GM12878 (cell line): ENCODE measurements at regions not wholly inside any gene's neighbourhood (a gene's known extent, or its start where the extent isn't known, plus 50 kb on each side); places are given as distances from the start of the nearest gene placed in this dataset.

Source experiments
- ATAC-seq: fragments of 200-7000 bp; cut with Tn5 transposase; 3 replicates; pipeline ENCODE4 v1.9.1; 2020; ENCODE audit warnings: mild to moderate bottlenecking, moderate library complexity
- BruUV-seq: library from RNA; stranded (reverse); fragments of 400-500 nt; replicated peaks from 2 replicates; lab custom pipeline; 2021; lab: Mats Ljungman, UMichigan
- CTCF ChIA-PET: fragments of 300-600 bp; sonication (Branson Sonifier 250); formaldehyde crosslinking; extraction: SDS; loops from one replicate; lab custom pipeline; 2021; ENCODE audit warnings: inconsistent platforms; lab: Yijun Ruan, JAX
- POLR2A ChIA-PET: fragments of 350-600 bp; formaldehyde crosslinking; extraction: SDS; loops from one replicate; lab custom pipeline; 2021; ENCODE audit warnings: inconsistent platforms; lab: Charles Lee
- RAD21 ChIA-PET: fragments of 300-600 bp; sonication (Branson Sonifier 250); formaldehyde crosslinking; loops from one replicate; lab custom pipeline; 2023; ENCODE audit warnings: antibody characterized with exemption; ENCODE audit not compliant: unreplicated experiment; lab: Charles Lee
- SMC1A ChIA-PET: fragments of 300-600 bp; sonication (Branson Sonifier 250); formaldehyde crosslinking; loops from one replicate; lab custom pipeline; 2023; ENCODE audit not compliant: unreplicated experiment, uncharacterized antibody; lab: Charles Lee
- DNase-seq: peaks from one replicate; pipeline ENCODE4 v3.0.0-alpha.2; 2011; ENCODE audit warnings: low read depth, low spot score
- FAIRE-seq: peaks from 3 replicates; lab custom pipeline; 2011; peaks lifted over from hg19 to GRCh38; lab: Jason Lieb, UNC
- H2AFZ ChIP-seq: 2 replicates; pipeline ENCODE4 v1.6.0; 2011; ENCODE audit warnings: low read depth, low read length, control low read depth; ENCODE audit not compliant: control insufficient read depth
- H3K27ac ChIP-seq: 2 replicates; pipeline ENCODE4 v1.5.1; 2011; ENCODE audit warnings: control low read depth; ENCODE audit not compliant: control insufficient read depth, insufficient read depth
- H3K27me3 ChIP-seq, 2 experiments: replicated peaks in 1 of 2; 2 replicates each; pipeline versions ENCODE4 v1.6.0 to v1.6.1; 2011; ENCODE audit warnings: low read length in 1 of 2; ENCODE audit not compliant: control insufficient read depth in 2 of 2, insufficient read depth in 2 of 2
- H3K36me3 ChIP-seq, 2 experiments: 2 replicates each; pipeline ENCODE4 v1.5.1; 2011; ENCODE audit warnings: low read length in 1 of 2; ENCODE audit not compliant: control insufficient read depth in 2 of 2, insufficient read depth in 2 of 2
- H3K4me1 ChIP-seq: 2 replicates; pipeline ENCODE4 v1.6.1; 2011; ENCODE audit warnings: mild to moderate bottlenecking, low read length, moderate library complexity, mixed read lengths; ENCODE audit not compliant: control insufficient read depth, insufficient read depth
- H3K4me2 ChIP-seq: 2 replicates; pipeline ENCODE4 v1.6.0; 2011; ENCODE audit warnings: control low read depth; ENCODE audit not compliant: control insufficient read depth, insufficient read depth
- H3K4me3 ChIP-seq: fragments of 200-600 bp; sonication (generic); 2 replicates; pipeline ENCODE4 v1.5.1; 2016
- H3K79me2 ChIP-seq: 2 replicates; pipeline ENCODE4 v1.6.0; 2011; ENCODE audit warnings: low read length; ENCODE audit not compliant: control insufficient read depth, insufficient read depth
- H3K9ac ChIP-seq: 2 replicates; pipeline ENCODE4 v1.8.0; 2011; ENCODE audit warnings: low read length, control low read depth, mixed read lengths; ENCODE audit not compliant: control insufficient read depth, insufficient read depth
- H3K9me3 ChIP-seq: replicated peaks from 3 replicates; pipeline ENCODE4 v1.5.1; 2011; ENCODE audit warnings: mild to moderate bottlenecking, low read length; ENCODE audit not compliant: control insufficient read depth, insufficient read depth
- H4K20me1 ChIP-seq: 2 replicates; pipeline ENCODE4 v1.6.0; 2011; ENCODE audit not compliant: control insufficient read depth, insufficient read depth
- ASH2L ChIP-seq: fragments of 300-600, 200-600 bp; sonication (generic); IDR thresholded peaks from 2 replicates; pipeline ENCODE4 v1.6.1; 2017; ENCODE audit warnings: low read depth, mild to moderate bottlenecking, borderline replicate concordance
- BCL3 ChIP-seq: IDR thresholded peaks from 2 replicates; pipeline ENCODE4 v1.6.1; 2011; ENCODE audit warnings: borderline replicate concordance, low read depth, mild to moderate bottlenecking, moderate library complexity, low read length; ENCODE audit not compliant: insufficient read depth, poor library complexity, severe bottlenecking
- BCLAF1 ChIP-seq: fragments of 450-650 bp; IDR thresholded peaks from 2 replicates; pipeline ENCODE4 v1.6.1; 2017; ENCODE audit warnings: antibody characterized with exemption, mild to moderate bottlenecking, moderate library complexity
- CBX3 ChIP-seq: fragments of 200-600 bp; sonication (generic); IDR thresholded peaks from 2 replicates; pipeline ENCODE4 v1.6.1; 2016; ENCODE audit warnings: low read depth, borderline replicate concordance
- CREM ChIP-seq: IDR thresholded peaks from 2 replicates; pipeline ENCODE4 v1.6.1; 2014; ENCODE audit warnings: antibody characterized with exemption, low read depth
- JUND ChIP-seq: IDR thresholded peaks from 2 replicates; pipeline ENCODE4 v1.6.1; 2012; ENCODE audit warnings: low read depth, mild to moderate bottlenecking, low read length, improper control_type of control experiment, moderate library complexity
- KAT2A ChIP-seq: conservative IDR thresholded peaks from 2 replicates; pipeline ENCODE4 v1.6.1; 2011; ENCODE audit warnings: low read depth, low read length; ENCODE audit not compliant: control insufficient read depth
- MEF2A ChIP-seq: IDR thresholded peaks from 2 replicates; pipeline ENCODE4 v1.6.1; 2011; ENCODE audit warnings: low read depth, mild to moderate bottlenecking, low read length, moderate library complexity; ENCODE audit not compliant: insufficient read depth
- MTA2 ChIP-seq: fragments of 450-650 bp; IDR thresholded peaks from 2 replicates; pipeline ENCODE4 v1.6.1; 2016; ENCODE audit warnings: low read depth, mild to moderate bottlenecking, moderate library complexity
- NFXL1 ChIP-seq: fragments of 450-650 bp; IDR thresholded peaks from 2 replicates; pipeline ENCODE4 v1.6.1; 2017; ENCODE audit warnings: antibody characterized with exemption, mild to moderate bottlenecking, borderline replicate concordance
- SIN3A ChIP-seq: IDR thresholded peaks from 2 replicates; pipeline ENCODE4 v1.6.1; 2012; ENCODE audit warnings: low read depth, low read length, improper control_type of control experiment
- SIX5 ChIP-seq: IDR thresholded peaks from 2 replicates; pipeline ENCODE4 v1.6.1; 2011; ENCODE audit warnings: mild to moderate bottlenecking, low read depth, low read length, moderate library complexity; ENCODE audit not compliant: severe bottlenecking
- STAT3 ChIP-seq: IDR thresholded peaks from 2 replicates; pipeline ENCODE4 v1.6.1; 2011; ENCODE audit warnings: low read depth, low read length, improper control_type of control experiment
- WGBS: methylation state at CpG from one replicate; pipeline ENCODE4 v1.1.6; 2016; ENCODE audit warnings: low lambda C conversion rate; ENCODE audit not compliant: insufficient replicate concordance, insufficient coverage; ENCODE audit errors: missing lambda C conversion rate; 5-methylcytosine and 5-hydroxymethylcytosine counted together
- in situ Hi-C: fragments of 300-500 bp; cut with MboI; formaldehyde crosslinking; loops from 9 replicates; pipeline ENCODE4 v1.14.3; 2018; ENCODE audit warnings: mixed read lengths
- intact Hi-C: fragments of 100-400 bp; cut with micrococcal nuclease; formaldehyde crosslinking; loops from one replicate; pipeline ENCODE4 v1.14.2; 2022; ENCODE audit not compliant: unreplicated experiment

DNA sequence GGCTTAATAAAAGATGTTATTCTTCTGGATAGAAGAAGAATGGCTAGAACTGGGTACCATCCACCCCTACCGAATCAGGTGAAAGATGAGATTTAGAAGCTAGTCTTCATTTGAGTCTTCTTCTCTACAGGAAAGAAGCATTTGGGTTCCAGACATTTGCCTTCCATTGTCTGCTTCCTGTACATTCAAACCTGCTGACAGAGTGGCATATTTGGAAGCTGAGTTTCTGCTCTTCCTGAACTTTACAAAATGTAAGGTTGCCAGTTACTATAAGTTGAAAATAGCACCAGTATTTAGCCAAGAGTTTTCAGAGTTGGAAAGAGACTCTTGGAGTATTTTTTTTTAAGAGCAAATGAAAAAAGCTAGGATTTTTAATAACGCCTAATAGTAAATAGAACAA, 525.4 kb upstream of the TLE4 start:
- FAIRE-seq (no peak), ATAC-seq (no peak), DNase-seq (no peak)
- H3K4me2 ChIP-seq, result no peak overlapping the region
- no peaks in the 10 kb centered on the region for H3K27me3 ChIP-seq
- no peaks in the 10 kb centered on the region for H3K79me2 ChIP-seq
- in situ Hi-C loops (no loop called here), intact Hi-C loops (no loop called here)
- H3K4me1 ChIP-seq, result no peaks in the 10 kb centered on the region
- no peak overlapping the region for H3K4me3 ChIP-seq
- POLR2A ChIA-PET, result no interaction called here
- no peaks in the 10 kb centered on the region for H3K36me3 ChIP-seq
- no TSS peak for BruUV-seq
- TF ChIP-seq CREM (no peak), KAT2A (no peak), MEF2A (no peak), CBX3 (no peak), BCL3 (no peak), STAT3 (no peak), SIN3A (no peak), BCLAF1 (no peak), SIX5 (no peak), MTA2 (no peak), ASH2L (no peak), JUND (no peak), NFXL1 (no peak)
- H2AFZ ChIP-seq, result no peak overlapping the region
- no peaks in the 10 kb centered on the region for H4K20me1 ChIP-seq
- RAD21 ChIA-PET, result no interaction called here
- no peak overlapping the region for H3K27ac ChIP-seq
- SMC1A ChIA-PET, result no interaction called here
- H3K9ac ChIP-seq, result no peak overlapping the region
- no peaks in the 10 kb centered on the region; the same call in 2 of the 3 replicates for H3K9me3 ChIP-seq
- 55% methylated on average over 2 of the region's 2 CpGs for WGBS
- CTCF ChIA-PET, result no interaction called here
